ENCODE measurements at regions not wholly inside any gene's neighbourhood (a gene's known extent, or its start where the extent isn't known, plus 50 kb on each side); places are given as distances from the start of the nearest gene placed in this dataset.
"Not testable (repeated sequence)": the region's sequence is repeated elsewhere in the genome, so short reads cannot be mapped to it uniquely, and the experiment has no call there.

GRCh38 chr2:145798419-145798818 is 1278.5 kb upstream of the ZEB2 start:
- no peak for DNase-seq

DNA sequence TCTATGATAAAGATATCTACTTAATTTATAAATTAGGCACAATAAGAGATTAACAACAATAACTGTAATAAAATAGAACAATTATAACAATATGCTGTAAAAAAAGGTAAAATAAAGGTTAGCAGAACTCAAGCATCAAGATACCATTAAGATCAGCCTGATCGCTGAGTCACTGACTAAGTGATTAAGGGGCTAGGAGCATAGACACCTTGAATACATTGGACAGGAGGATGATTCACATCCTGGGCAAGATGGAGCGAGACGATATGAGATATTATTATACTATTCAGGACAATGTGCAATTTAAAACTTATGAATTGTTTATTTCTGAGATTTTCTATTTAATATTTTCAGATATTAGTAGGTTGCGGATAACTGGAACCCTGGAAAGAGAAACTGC is 1277.8 kb upstream of the ZEB2 start:
- no peak for DNase-seq

GRCh38 chr2:145792745-145793144 is 1272.8 kb upstream of the ZEB2 start:
- DNase-seq = no peak

- no peak for DNase-seq
Observed at GRCh38 chr2:145789636-145790035, 1269.7 kb upstream of the ZEB2 start.

DNA sequence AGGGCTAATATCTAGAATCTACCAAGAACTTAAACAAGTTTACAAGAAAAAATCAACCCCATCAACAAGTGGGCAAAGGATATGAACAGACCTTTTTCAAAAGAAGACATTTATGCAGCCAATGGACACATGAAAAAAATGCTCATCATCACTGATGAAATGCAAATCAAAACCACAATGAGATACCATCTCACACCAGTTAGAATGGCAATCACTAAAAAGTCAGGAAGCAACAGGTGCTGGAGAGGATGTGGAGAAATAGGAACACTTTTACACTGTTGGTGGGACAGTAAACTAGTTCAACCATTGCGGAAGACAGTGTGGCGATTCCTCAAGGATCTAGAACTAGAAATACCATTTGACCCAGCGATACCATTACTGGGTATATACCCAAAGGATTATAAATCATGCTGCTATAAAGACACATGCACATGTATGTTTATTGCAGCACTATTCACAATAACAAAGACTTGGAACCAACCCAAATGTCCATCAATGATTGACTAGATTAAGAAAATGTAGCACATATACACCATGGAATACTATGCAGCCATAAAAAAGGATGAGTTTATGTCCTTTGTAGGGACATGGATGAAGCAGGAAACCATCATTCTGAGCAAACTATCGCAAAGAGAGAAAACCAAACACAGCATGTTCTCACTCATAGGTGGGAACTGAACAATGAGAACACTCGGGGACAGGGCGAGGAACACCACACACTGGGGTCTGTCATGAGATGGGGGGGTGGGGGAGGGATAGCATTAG is 1267.9 kb upstream of the ZEB2 start:
- DNase-seq = not testable (repeated sequence)

- DNase-seq = not testable (repeated sequence)
Observed at GRCh38 chr2:145782607-145783006, 1262.7 kb upstream of the ZEB2 start.

DNA sequence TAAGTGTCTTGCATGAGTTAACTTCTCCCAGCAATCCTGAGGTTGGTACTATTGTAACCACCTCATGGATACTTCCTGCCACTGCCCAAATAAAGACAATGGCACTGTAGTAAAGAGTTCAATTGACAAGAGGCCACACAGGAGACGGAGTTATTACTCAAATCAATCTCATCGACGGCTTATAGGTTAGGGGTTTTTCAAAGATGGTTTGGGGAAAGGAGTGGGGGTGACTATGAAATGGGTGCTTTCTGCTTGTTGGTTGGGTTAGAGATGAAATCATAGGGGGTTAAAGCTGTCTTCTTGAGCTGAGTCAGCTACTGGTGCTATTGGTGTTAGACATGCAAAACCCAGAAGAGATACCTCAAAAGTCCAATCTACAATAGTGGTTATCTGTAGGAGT is 1258.0 kb upstream of the ZEB2 start:
- no peak for DNase-seq

- DNase-seq = no peak
Observed at GRCh38 chr2:145777297-145777696, 1257.4 kb upstream of the ZEB2 start.

- no peak for DNase-seq
Observed at GRCh38 chr2:145775591-145775990, 1255.7 kb upstream of the ZEB2 start.

DNA sequence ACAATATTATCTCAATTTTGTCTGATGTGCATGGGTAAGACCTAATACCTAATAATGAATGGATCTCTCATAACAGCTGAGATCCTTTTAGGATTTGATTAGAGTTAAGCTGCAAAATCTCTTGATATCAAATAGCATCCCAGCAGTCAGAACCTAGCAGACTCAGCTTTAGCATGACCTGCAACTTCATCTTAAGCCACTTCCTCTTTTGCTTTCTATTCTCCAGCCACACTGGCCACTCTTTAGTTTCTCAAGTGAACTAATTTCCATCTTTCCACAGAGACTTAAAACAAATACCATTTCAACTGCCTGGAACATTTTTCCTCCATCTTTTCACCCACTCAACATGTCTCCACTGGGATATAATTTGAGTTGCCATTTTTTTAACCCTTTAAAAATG is 1251.6 kb upstream of the ZEB2 start:
- no peak for DNase-seq

GRCh38 chr2:145769011-145769716 is 1249.2 kb upstream of the ZEB2 start:
- peak; percentile 19 for DNase-seq

GRCh38 chr2:145765874-145766273 is 1246.0 kb upstream of the ZEB2 start:
- DNase-seq = no peak

GRCh38 chr2:145764631-145765030 is 1244.7 kb upstream of the ZEB2 start:
- DNase-seq = no peak

DNA sequence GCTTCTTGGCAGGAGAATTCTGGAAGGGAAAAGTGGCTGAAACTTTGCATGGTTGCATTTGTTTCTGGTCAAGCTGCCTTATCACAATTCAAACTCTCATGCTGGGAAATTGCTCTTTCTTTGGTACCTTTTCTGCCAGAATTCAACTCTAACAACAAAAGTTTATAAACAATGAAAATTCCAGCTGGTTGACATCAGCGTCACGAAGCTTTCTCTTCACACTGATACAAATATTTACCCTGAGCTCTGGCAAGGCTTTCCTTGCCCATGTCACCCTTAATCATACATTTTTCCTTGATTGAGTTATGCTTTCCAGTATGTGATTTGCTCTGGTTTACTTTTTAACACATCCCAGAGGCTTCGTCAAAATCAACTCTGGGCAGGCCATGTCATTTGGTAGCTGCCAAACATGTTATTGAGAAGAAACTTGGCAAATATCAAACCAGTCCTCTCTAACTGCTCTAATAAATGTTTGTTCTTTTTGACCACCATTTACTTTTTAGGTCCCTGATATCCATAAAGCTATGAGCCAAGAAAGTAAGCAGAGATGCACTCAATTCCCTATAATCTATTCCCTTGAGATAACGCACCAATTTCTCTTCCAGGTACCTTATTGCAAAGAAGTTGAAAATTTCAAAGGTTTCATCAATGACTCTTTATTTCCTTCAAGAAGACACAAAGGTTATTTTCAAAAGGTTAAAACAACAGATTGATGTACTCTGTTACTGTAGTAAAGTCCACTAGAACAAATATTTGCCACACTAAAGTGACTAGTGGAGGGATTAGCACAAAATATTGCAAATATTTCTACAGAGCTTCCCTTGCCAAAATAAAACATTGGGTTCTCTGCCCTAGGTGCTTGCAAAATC is 1241.1 kb upstream of the ZEB2 start:
- DNase-seq = no peak

- no peak for DNase-seq
Observed at GRCh38 chr2:145759228-145759915, 1239.5 kb upstream of the ZEB2 start.

DNA sequence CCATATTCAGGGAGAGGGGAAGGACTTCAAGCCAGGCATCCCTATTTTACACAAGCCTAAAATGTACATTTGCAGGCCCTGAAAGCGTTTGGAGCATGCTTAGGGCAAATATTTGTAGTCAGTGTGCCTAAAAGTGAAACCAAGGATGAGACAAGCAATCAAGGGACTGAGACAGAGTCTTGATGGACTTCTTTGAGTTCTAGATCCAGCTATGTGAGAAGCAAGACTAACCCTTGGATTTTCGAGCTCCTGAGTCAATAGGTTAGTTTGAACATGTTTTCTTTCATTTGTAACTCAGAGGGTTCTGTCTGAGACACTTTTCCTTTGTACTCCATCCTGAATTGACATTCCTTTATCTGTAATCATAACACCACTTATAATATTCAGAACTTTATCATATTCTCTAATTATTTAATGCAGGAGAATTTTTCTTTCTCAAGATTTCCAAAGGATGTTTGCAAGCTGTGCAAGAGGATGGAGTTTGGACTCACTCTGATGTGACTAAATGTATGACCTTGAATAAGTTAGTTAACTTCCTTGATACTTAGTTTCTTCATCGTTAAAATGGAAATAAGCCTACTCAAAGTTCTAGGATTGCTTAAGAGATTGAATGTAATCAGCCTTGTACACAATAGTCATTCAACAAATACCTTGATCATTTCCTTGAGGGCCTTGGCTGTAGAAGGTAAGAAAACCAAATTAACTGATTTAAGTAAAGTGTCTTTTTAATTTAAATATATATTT is 1237.8 kb upstream of the ZEB2 start:
- DNase-seq = no peak

DNA sequence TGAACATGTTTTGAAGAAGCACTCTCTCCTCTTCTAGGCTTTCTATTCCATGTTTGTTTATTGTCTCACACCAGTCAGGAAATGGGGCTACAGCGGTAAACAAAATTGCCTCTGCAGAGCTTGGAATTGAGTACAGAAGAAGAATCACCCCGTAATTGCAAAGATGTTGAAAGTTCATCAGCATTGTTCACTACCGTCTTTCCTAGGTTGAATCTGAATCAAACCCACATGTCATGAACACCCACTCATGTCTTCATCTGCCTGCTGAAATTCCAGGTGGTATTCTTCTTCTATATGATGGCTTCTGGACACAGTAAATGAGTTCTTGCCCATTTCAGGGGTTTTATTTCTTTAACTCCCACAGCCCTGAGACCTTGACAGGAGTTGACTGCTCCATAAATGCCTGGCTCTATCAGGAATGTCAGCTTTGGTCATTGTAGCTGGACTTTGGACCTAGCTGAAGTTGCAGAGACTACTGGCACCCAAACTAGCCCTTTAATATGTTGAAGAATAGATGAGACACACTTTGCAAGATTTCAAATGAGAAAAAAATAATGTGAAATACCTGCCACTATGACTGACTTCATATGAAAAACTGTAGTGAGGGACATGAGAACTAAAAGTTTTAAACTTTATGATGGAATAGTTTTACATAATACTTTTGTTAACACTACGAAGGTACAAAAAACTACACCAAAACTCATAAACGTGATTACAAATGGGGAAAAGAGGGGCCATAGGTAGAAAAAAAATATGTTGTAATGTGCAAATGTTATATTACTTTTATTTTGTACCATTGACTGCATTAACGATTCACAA is 1235.3 kb upstream of the ZEB2 start:
- DNase-seq = no peak

DNA sequence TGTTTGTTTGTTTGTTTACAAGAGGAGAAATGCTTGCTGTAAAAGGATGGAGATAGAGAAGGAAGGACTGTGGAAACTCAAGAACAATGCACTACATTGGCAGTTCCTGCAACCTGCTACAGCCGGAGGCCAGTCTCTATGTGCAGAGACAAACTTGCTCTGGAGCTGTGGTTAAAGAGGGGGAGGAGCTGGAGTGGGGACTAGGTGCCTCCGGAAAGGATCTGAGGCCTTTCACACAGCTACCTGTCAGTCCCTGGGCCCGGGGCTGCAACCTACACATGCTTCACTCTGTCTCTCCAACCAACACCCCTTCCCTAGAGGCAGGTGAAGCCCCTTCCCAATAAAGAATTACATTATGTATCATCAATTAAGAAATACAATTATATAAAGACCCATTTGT is 1234.0 kb upstream of the ZEB2 start:
- DNase-seq = no peak

GRCh38 chr2:145753041-145753608 is 1233.2 kb upstream of the ZEB2 start:
- no peak for DNase-seq

GRCh38 chr2:145752091-145752806 is 1232.3 kb upstream of the ZEB2 start:
- peak; percentile 11 for DNase-seq
